ENCODE measurements at regions not wholly inside any gene's neighbourhood (a gene's known extent, or its start where the extent isn't known, plus 50 kb on each side); places are given as distances from the start of the nearest gene placed in this dataset.

- no CpG with 5 or more reads among the region's 2 CpGs for WGBS, 2 experiments (ENCODE audit: insufficient coverage in 2 of 2)
- Histone ChIP-seq H3K9me3 (ENCODE audit: control insufficient read depth, low read length) (peaks cover 4% of the 10 kb centered on the region), H3K4me1 (ENCODE audit: control insufficient read depth, insufficient read depth, low read length, poor library complexity, severe bottlenecking) (no peaks in the 10 kb centered on the region), H3K4me3 (ENCODE audit: extremely low read depth, insufficient read depth, low read length, poor library complexity, severe bottlenecking) (no peak overlapping the region), H3K27ac (ENCODE audit: low read depth, low read length, severe bottlenecking) (no peak overlapping the region), H3K36me3 (ENCODE audit: control insufficient read depth, insufficient read depth, low read length) (no peaks in the 10 kb centered on the region)
Measured at GRCh38 chr6:109271622-109272021, 110.6 kb downstream of the CD164 start.

GRCh38 chr6:109269953-109270517 lies 112.2 kb downstream of the CD164 start:
- Histone ChIP-seq H3K4me3 (ENCODE audit: extremely low read depth, insufficient read depth, low read length, poor library complexity, severe bottlenecking) (no peak overlapping the region), H3K27ac (ENCODE audit: low read depth, low read length, severe bottlenecking) (no peak overlapping the region), H3K4me1 (ENCODE audit: control insufficient read depth, insufficient read depth, low read length, poor library complexity, severe bottlenecking) (no peaks in the 10 kb centered on the region), H3K9me3 (ENCODE audit: control insufficient read depth, low read length) (peaks cover 4% of the 10 kb centered on the region), H3K36me3 (ENCODE audit: control insufficient read depth, insufficient read depth, low read length) (no peaks in the 10 kb centered on the region)
- whole genome bisulfite sequencing, 2 experiments (ENCODE audit: insufficient coverage in 2 of 2) = 86 to 100% methylated on average over 1 of the region's 1 CpG

GRCh38 chr6:109269057-109269456 lies 113.2 kb downstream of the CD164 start:
- no peak overlapping the region for H3K4me3 ChIP-seq (ENCODE audit: extremely low read depth, insufficient read depth, low read length, poor library complexity, severe bottlenecking)
- WGBS, 2 experiments (ENCODE audit: insufficient coverage in 2 of 2) = 91% methylated on average over 7 of the region's 7 CpGs
- H3K36me3 ChIP-seq (ENCODE audit: control insufficient read depth, insufficient read depth, low read length) = no peaks in the 10 kb centered on the region
- no peaks in the 10 kb centered on the region for H3K4me1 ChIP-seq (ENCODE audit: control insufficient read depth, insufficient read depth, low read length, poor library complexity, severe bottlenecking)
- H3K27ac ChIP-seq (ENCODE audit: low read depth, low read length, severe bottlenecking) = no peak overlapping the region
- peaks cover 4% of the 10 kb centered on the region for H3K9me3 ChIP-seq (ENCODE audit: control insufficient read depth, low read length)

- no peaks in the 10 kb centered on the region for H3K36me3 ChIP-seq (ENCODE audit: control insufficient read depth, insufficient read depth, low read length)
- H3K4me3 ChIP-seq (ENCODE audit: extremely low read depth, insufficient read depth, low read length, poor library complexity, severe bottlenecking) = no peak overlapping the region
- no CpG with 5 or more reads among the region's 3 CpGs for WGBS, 2 experiments (ENCODE audit: insufficient coverage in 2 of 2)
- H3K4me1 ChIP-seq (ENCODE audit: control insufficient read depth, insufficient read depth, low read length, poor library complexity, severe bottlenecking) = peaks cover 2% of the 10 kb centered on the region
- peaks cover 4% of the 10 kb centered on the region for H3K9me3 ChIP-seq (ENCODE audit: control insufficient read depth, low read length)
- no peak overlapping the region for H3K27ac ChIP-seq (ENCODE audit: low read depth, low read length, severe bottlenecking)
Measured at GRCh38 chr6:109265530-109265929, 116.7 kb downstream of the CD164 start.

- WGBS, 2 experiments (ENCODE audit: insufficient coverage in 2 of 2) = 93 to 96% methylated on average over 3 of the region's 3 CpGs
- Histone ChIP-seq H3K9me3 (ENCODE audit: control insufficient read depth, low read length) (no peaks in the 10 kb centered on the region), H3K36me3 (ENCODE audit: control insufficient read depth, insufficient read depth, low read length) (no peaks in the 10 kb centered on the region), H3K4me1 (ENCODE audit: control insufficient read depth, insufficient read depth, low read length, poor library complexity, severe bottlenecking) (peaks cover 7% of the 10 kb centered on the region), H3K4me3 (ENCODE audit: extremely low read depth, insufficient read depth, low read length, poor library complexity, severe bottlenecking) (no peak overlapping the region), H3K27ac (ENCODE audit: low read depth, low read length, severe bottlenecking) (no peak overlapping the region)
Measured at GRCh38 chr6:109263873-109264700, 118.2 kb downstream of the CD164 start.

- Histone ChIP-seq H3K36me3 (ENCODE audit: control insufficient read depth, insufficient read depth, low read length) (no peaks in the 10 kb centered on the region), H3K27ac (ENCODE audit: low read depth, low read length, severe bottlenecking) (no peak overlapping the region), H3K4me1 (ENCODE audit: control insufficient read depth, insufficient read depth, low read length, poor library complexity, severe bottlenecking) (peaks cover 7% of the 10 kb centered on the region), H3K9me3 (ENCODE audit: control insufficient read depth, low read length) (no peaks in the 10 kb centered on the region), H3K4me3 (ENCODE audit: extremely low read depth, insufficient read depth, low read length, poor library complexity, severe bottlenecking) (no peak overlapping the region)
- WGBS, 2 experiments (ENCODE audit: insufficient coverage in 2 of 2) = 84 to 100% methylated on average over 3 to 4 of the region's 7 CpGs
Measured at GRCh38 chr6:109262261-109262660, 120.0 kb downstream of the CD164 start.

- 92 to 95% methylated on average over 4 to 6 of the region's 6 CpGs for WGBS, 2 experiments (ENCODE audit: insufficient coverage in 2 of 2)
- Histone ChIP-seq H3K9me3 (ENCODE audit: control insufficient read depth, low read length) (no peaks in the 10 kb centered on the region), H3K4me3 (ENCODE audit: extremely low read depth, insufficient read depth, low read length, poor library complexity, severe bottlenecking) (no peak overlapping the region), H3K27ac (ENCODE audit: low read depth, low read length, severe bottlenecking) (no peak overlapping the region), H3K4me1 (ENCODE audit: control insufficient read depth, insufficient read depth, low read length, poor library complexity, severe bottlenecking) (peaks cover 7% of the 10 kb centered on the region), H3K36me3 (ENCODE audit: control insufficient read depth, insufficient read depth, low read length) (no peaks in the 10 kb centered on the region)
Measured at GRCh38 chr6:109261811-109262210, 120.5 kb downstream of the CD164 start.

- Histone ChIP-seq H3K36me3 (ENCODE audit: control insufficient read depth, insufficient read depth, low read length) (no peaks in the 10 kb centered on the region), H3K9me3 (ENCODE audit: control insufficient read depth, low read length) (no peaks in the 10 kb centered on the region), H3K27ac (ENCODE audit: low read depth, low read length, severe bottlenecking) (no peak overlapping the region), H3K4me3 (ENCODE audit: extremely low read depth, insufficient read depth, low read length, poor library complexity, severe bottlenecking) (no peak overlapping the region), H3K4me1 (ENCODE audit: control insufficient read depth, insufficient read depth, low read length, poor library complexity, severe bottlenecking) (peaks cover 7% of the 10 kb centered on the region)
- 86 to 100% methylated on average over 2 to 3 of the region's 3 CpGs for WGBS, 2 experiments (ENCODE audit: insufficient coverage in 2 of 2)
Measured at GRCh38 chr6:109260701-109261100, 121.6 kb downstream of the CD164 start.

- H3K9me3 ChIP-seq (ENCODE audit: control insufficient read depth, low read length) = no peaks in the 10 kb centered on the region
- peaks cover 7% of the 10 kb centered on the region for H3K4me1 ChIP-seq (ENCODE audit: control insufficient read depth, insufficient read depth, low read length, poor library complexity, severe bottlenecking)
- no peak overlapping the region for H3K4me3 ChIP-seq (ENCODE audit: extremely low read depth, insufficient read depth, low read length, poor library complexity, severe bottlenecking)
- no peaks in the 10 kb centered on the region for H3K36me3 ChIP-seq (ENCODE audit: control insufficient read depth, insufficient read depth, low read length)
- WGBS, 2 experiments (ENCODE audit: insufficient coverage in 2 of 2) = no CpG with 5 or more reads among the region's 2 CpGs
- H3K27ac ChIP-seq (ENCODE audit: low read depth, low read length, severe bottlenecking) = no peak overlapping the region
Measured at GRCh38 chr6:109260126-109260525, 122.1 kb downstream of the CD164 start.

- H3K36me3 ChIP-seq (ENCODE audit: control insufficient read depth, insufficient read depth, low read length) = no peaks in the 10 kb centered on the region
- peaks cover 7% of the 10 kb centered on the region for H3K4me1 ChIP-seq (ENCODE audit: control insufficient read depth, insufficient read depth, low read length, poor library complexity, severe bottlenecking)
- WGBS, 2 experiments (ENCODE audit: insufficient coverage in 2 of 2) = 67 to 100% methylated on average over 1 of the region's 2 CpGs
- H3K4me3 ChIP-seq (ENCODE audit: extremely low read depth, insufficient read depth, low read length, poor library complexity, severe bottlenecking) = no peak overlapping the region
- H3K27ac ChIP-seq (ENCODE audit: low read depth, low read length, severe bottlenecking) = no peak overlapping the region
- H3K9me3 ChIP-seq (ENCODE audit: control insufficient read depth, low read length) = no peaks in the 10 kb centered on the region
Measured at GRCh38 chr6:109258129-109258528, 124.1 kb downstream of the CD164 start.

- Histone ChIP-seq H3K9me3 (ENCODE audit: control insufficient read depth, low read length) (no peaks in the 10 kb centered on the region), H3K4me3 (ENCODE audit: extremely low read depth, insufficient read depth, low read length, poor library complexity, severe bottlenecking) (no peak overlapping the region), H3K4me1 (ENCODE audit: control insufficient read depth, insufficient read depth, low read length, poor library complexity, severe bottlenecking) (peaks cover 7% of the 10 kb centered on the region), H3K27ac (ENCODE audit: low read depth, low read length, severe bottlenecking) (no peak overlapping the region), H3K36me3 (ENCODE audit: control insufficient read depth, insufficient read depth, low read length) (no peaks in the 10 kb centered on the region)
- WGBS, 2 experiments (ENCODE audit: insufficient coverage in 2 of 2) = 90 to 100% methylated on average over 1 to 2 of the region's 2 CpGs
Measured at GRCh38 chr6:109257494-109257893, 124.8 kb downstream of the CD164 start.

Data from mesodermal cell (in vitro differentiated cells).